GM12878 (cell line): ENCODE measurements at regions not wholly inside any gene's neighbourhood (a gene's known extent, or its start where the extent isn't known, plus 50 kb on each side); places are given as distances from the start of the nearest gene placed in this dataset.

Experiments
- ATAC-seq: fragments of 200-7000 bp; cut with Tn5 transposase; 3 replicates; pipeline ENCODE4 v1.9.1; 2020; ENCODE audit warnings: mild to moderate bottlenecking, moderate library complexity
- BruUV-seq: library from RNA; stranded (reverse); fragments of 400-500 nt; replicated peaks from 2 replicates; lab custom pipeline; 2021; lab: Mats Ljungman, UMichigan
- CTCF ChIA-PET: fragments of 300-600 bp; sonication (Branson Sonifier 250); formaldehyde crosslinking; extraction: SDS; loops from one replicate; lab custom pipeline; 2021; ENCODE audit warnings: inconsistent platforms; lab: Yijun Ruan, JAX
- POLR2A ChIA-PET: fragments of 350-600 bp; formaldehyde crosslinking; extraction: SDS; loops from one replicate; lab custom pipeline; 2021; ENCODE audit warnings: inconsistent platforms; lab: Charles Lee
- RAD21 ChIA-PET: fragments of 300-600 bp; sonication (Branson Sonifier 250); formaldehyde crosslinking; loops from one replicate; lab custom pipeline; 2023; ENCODE audit warnings: antibody characterized with exemption; ENCODE audit not compliant: unreplicated experiment; lab: Charles Lee
- SMC1A ChIA-PET: fragments of 300-600 bp; sonication (Branson Sonifier 250); formaldehyde crosslinking; loops from one replicate; lab custom pipeline; 2023; ENCODE audit not compliant: unreplicated experiment, uncharacterized antibody; lab: Charles Lee
- DNase-seq: peaks from one replicate; pipeline ENCODE4 v3.0.0-alpha.2; 2011; ENCODE audit warnings: low read depth, low spot score
- FAIRE-seq: peaks from 3 replicates; lab custom pipeline; 2011; peaks lifted over from hg19 to GRCh38; lab: Jason Lieb, UNC
- H2AFZ ChIP-seq: 2 replicates; pipeline ENCODE4 v1.6.0; 2011; ENCODE audit warnings: low read depth, low read length, control low read depth; ENCODE audit not compliant: control insufficient read depth
- H3K27ac ChIP-seq: 2 replicates; pipeline ENCODE4 v1.5.1; 2011; ENCODE audit warnings: control low read depth; ENCODE audit not compliant: control insufficient read depth, insufficient read depth
- H3K27me3 ChIP-seq, 2 experiments: replicated peaks in 1 of 2; 2 replicates each; pipeline versions ENCODE4 v1.6.0 to v1.6.1; 2011; ENCODE audit warnings: low read length in 1 of 2; ENCODE audit not compliant: control insufficient read depth in 2 of 2, insufficient read depth in 2 of 2
- H3K36me3 ChIP-seq, 2 experiments: 2 replicates each; pipeline ENCODE4 v1.5.1; 2011; ENCODE audit warnings: low read length in 1 of 2; ENCODE audit not compliant: control insufficient read depth in 2 of 2, insufficient read depth in 2 of 2
- H3K4me1 ChIP-seq: 2 replicates; pipeline ENCODE4 v1.6.1; 2011; ENCODE audit warnings: mild to moderate bottlenecking, low read length, moderate library complexity, mixed read lengths; ENCODE audit not compliant: control insufficient read depth, insufficient read depth
- H3K4me2 ChIP-seq: 2 replicates; pipeline ENCODE4 v1.6.0; 2011; ENCODE audit warnings: control low read depth; ENCODE audit not compliant: control insufficient read depth, insufficient read depth
- H3K4me3 ChIP-seq: fragments of 200-600 bp; sonication (generic); 2 replicates; pipeline ENCODE4 v1.5.1; 2016
- H3K79me2 ChIP-seq: 2 replicates; pipeline ENCODE4 v1.6.0; 2011; ENCODE audit warnings: low read length; ENCODE audit not compliant: control insufficient read depth, insufficient read depth
- H3K9ac ChIP-seq: 2 replicates; pipeline ENCODE4 v1.8.0; 2011; ENCODE audit warnings: low read length, control low read depth, mixed read lengths; ENCODE audit not compliant: control insufficient read depth, insufficient read depth
- H3K9me3 ChIP-seq: replicated peaks from 3 replicates; pipeline ENCODE4 v1.5.1; 2011; ENCODE audit warnings: mild to moderate bottlenecking, low read length; ENCODE audit not compliant: control insufficient read depth, insufficient read depth
- H4K20me1 ChIP-seq: 2 replicates; pipeline ENCODE4 v1.6.0; 2011; ENCODE audit not compliant: control insufficient read depth, insufficient read depth
- CHD4 ChIP-seq: fragments of 200-600 bp; sonication (generic); IDR thresholded peaks from 2 replicates; pipeline ENCODE4 v1.6.1; 2016; ENCODE audit warnings: mild to moderate bottlenecking
- KAT2A ChIP-seq: conservative IDR thresholded peaks from 2 replicates; pipeline ENCODE4 v1.6.1; 2011; ENCODE audit warnings: low read depth, low read length; ENCODE audit not compliant: control insufficient read depth
- MEF2B ChIP-seq: fragments of 450-650 bp; IDR thresholded peaks from 2 replicates; pipeline ENCODE4 v1.6.1; 2018; ENCODE audit warnings: mild to moderate bottlenecking, moderate library complexity; ENCODE audit not compliant: partially characterized antibody, poor library complexity, severe bottlenecking
- NFXL1 ChIP-seq: fragments of 450-650 bp; IDR thresholded peaks from 2 replicates; pipeline ENCODE4 v1.6.1; 2017; ENCODE audit warnings: antibody characterized with exemption, mild to moderate bottlenecking, borderline replicate concordance
- SIN3A ChIP-seq: IDR thresholded peaks from 2 replicates; pipeline ENCODE4 v1.6.1; 2012; ENCODE audit warnings: low read depth, low read length, improper control_type of control experiment
- SPI1 ChIP-seq: IDR thresholded peaks from 2 replicates; pipeline ENCODE4 v1.6.1; 2011; ENCODE audit warnings: low read depth, mild to moderate bottlenecking, low read length, moderate library complexity, borderline replicate concordance; ENCODE audit not compliant: insufficient read depth
- ZNF687 ChIP-seq: fragments of 450-650 bp; IDR thresholded peaks from 2 replicates; pipeline ENCODE4 v1.6.1; 2017; ENCODE audit warnings: mild to moderate bottlenecking, moderate library complexity
- WGBS: methylation state at CpG from one replicate; pipeline ENCODE4 v1.1.6; 2016; ENCODE audit warnings: low lambda C conversion rate; ENCODE audit not compliant: insufficient replicate concordance, insufficient coverage; ENCODE audit errors: missing lambda C conversion rate; 5-methylcytosine and 5-hydroxymethylcytosine counted together
- in situ Hi-C: fragments of 300-500 bp; cut with MboI; formaldehyde crosslinking; loops from 9 replicates; pipeline ENCODE4 v1.14.3; 2018; ENCODE audit warnings: mixed read lengths
- intact Hi-C: fragments of 100-400 bp; cut with micrococcal nuclease; formaldehyde crosslinking; loops from one replicate; pipeline ENCODE4 v1.14.2; 2022; ENCODE audit not compliant: unreplicated experiment

- no TSS peak for BruUV-seq
- DNase-seq, result no peak
- Histone ChIP-seq H3K9ac (no peak overlapping the region), H3K27me3 (no peaks in the 10 kb centered on the region), H3K79me2 (no peaks in the 10 kb centered on the region), H3K36me3 (no peaks in the 10 kb centered on the region), H3K4me2 (no peak overlapping the region), H3K4me1 (no peaks in the 10 kb centered on the region), H4K20me1 (no peaks in the 10 kb centered on the region), H3K27ac (no peak overlapping the region), H2AFZ (no peak overlapping the region), H3K4me3 (no peak overlapping the region), H3K9me3 (no peaks in the 10 kb centered on the region; the same call in 2 of the 3 replicates)
- in situ Hi-C loops (no loop called here), intact Hi-C loops (no loop called here)
- FAIRE-seq, result no peak
- SMC1A ChIA-PET, result no interaction called here
- POLR2A ChIA-PET, result no interaction called here
- no peak for ATAC-seq
- 42% methylated on average over 8 of the region's 8 CpGs for WGBS
- CTCF ChIA-PET, result no interaction called here
- TF ChIP-seq MEF2B (no peak), SIN3A (no peak), ZNF687 (no peak), CHD4 (no peak), NFXL1 (no peak), SPI1 (no peak), KAT2A (no peak)
- RAD21 ChIA-PET, result no interaction called here
Measured at GRCh38 chr14:27164139-27164538, 566.3 kb upstream of the NOVA1 start.
